HL-60 (cell line): ENCODE measurements at regions not wholly inside any gene's neighbourhood (a gene's known extent, or its start where the extent isn't known, plus 50 kb on each side); places are given as distances from the start of the nearest gene placed in this dataset.

Source experiments
- DNase-seq, 2 experiments: peaks; one replicate each; pipeline ENCODE4 v3.0.0-alpha.2; 2010 to 2020; ENCODE audit warnings: low read depth in 1 of 2, low spot score in 1 of 2
- H3K27ac ChIP-seq: fragments of 250-450 bp; sonication (Bioruptor Pico); replicated peaks from 2 replicates; pipeline ENCODE4 v1.5.1; 2020; ENCODE audit warnings: mild to moderate bottlenecking, moderate library complexity
- H3K27me3 ChIP-seq: fragments of 250-450 bp; sonication (Bioruptor Pico); 2 replicates; pipeline ENCODE4 v1.5.1; 2021; ENCODE audit warnings: mild to moderate bottlenecking, moderate library complexity; ENCODE audit not compliant: insufficient read depth, poor library complexity, severe bottlenecking
- H3K4me3 ChIP-seq: replicated peaks from 2 replicates; pipeline ENCODE4 v1.5.1; 2011; ENCODE audit warnings: mild to moderate bottlenecking, control low read depth, low read length; ENCODE audit not compliant: insufficient read depth
- GABPA ChIP-seq: IDR thresholded peaks from 2 replicates; pipeline ENCODE4 v1.6.1; 2012; ENCODE audit warnings: low read depth
- POLR2AphosphoS5 ChIP-seq: IDR thresholded peaks from 2 replicates; pipeline ENCODE4 v1.6.1; 2012; ENCODE audit warnings: low read depth
- SPI1 ChIP-seq: IDR thresholded peaks from 2 replicates; pipeline ENCODE4 v1.6.1; 2012; ENCODE audit warnings: low read depth, mild to moderate bottlenecking, borderline replicate concordance
- TF ChIP-seq, protein P1 (sequence below): IDR thresholded peaks from one replicate; pipeline ENCODE4 v1.5.1; 2011; ENCODE audit warnings: low read length, control low read depth, inconsistent platforms; ENCODE audit not compliant: insufficient read depth
- TF ChIP-seq, protein P2 (sequence below): IDR thresholded peaks from 2 replicates; pipeline ENCODE4 v1.6.1; 2012; ENCODE audit warnings: low read depth; ENCODE audit not compliant: insufficient replicate concordance

DNA sequence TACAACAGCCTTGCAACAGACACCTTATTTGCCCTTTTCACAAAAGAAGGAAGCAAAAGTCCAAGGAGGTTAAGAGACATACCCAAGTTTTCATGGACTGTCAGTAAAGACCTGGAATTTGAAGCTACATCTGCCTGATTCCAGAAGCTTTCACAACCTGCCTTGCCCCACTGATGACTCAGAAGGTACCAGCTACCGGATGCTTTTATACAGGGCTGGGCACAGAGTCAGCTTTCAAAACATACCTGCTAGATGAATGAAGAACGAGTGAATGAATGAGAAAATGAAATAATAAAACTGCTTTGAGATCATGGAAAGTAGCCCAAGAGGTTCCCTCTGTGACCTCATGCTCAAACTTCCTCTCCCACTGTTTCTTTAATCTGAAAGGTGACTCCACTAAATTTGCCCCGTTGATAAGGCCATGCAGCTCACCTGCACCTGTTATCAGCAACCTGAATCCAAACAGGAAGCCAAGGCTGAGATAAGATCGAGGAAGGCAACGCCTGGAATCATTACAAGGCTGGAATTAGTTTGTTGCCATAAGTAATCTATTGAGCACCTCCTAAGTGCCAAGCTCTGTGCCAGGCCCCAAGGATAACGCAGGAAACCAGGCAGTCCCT, 151.5 kb downstream of the WDR11 start:
- DNase-seq: no peak
- Histone ChIP-seq H3K27ac (no peak overlapping the region), H3K27me3 (no peaks in the 10 kb centered on the region), H3K4me3 (no peak overlapping the region)
- TF ChIP-seq SPI1 (no peak), POLR2AphosphoS5 (no peak), GABPA (no peak)
- TF ChIP-seq, protein P1, sequence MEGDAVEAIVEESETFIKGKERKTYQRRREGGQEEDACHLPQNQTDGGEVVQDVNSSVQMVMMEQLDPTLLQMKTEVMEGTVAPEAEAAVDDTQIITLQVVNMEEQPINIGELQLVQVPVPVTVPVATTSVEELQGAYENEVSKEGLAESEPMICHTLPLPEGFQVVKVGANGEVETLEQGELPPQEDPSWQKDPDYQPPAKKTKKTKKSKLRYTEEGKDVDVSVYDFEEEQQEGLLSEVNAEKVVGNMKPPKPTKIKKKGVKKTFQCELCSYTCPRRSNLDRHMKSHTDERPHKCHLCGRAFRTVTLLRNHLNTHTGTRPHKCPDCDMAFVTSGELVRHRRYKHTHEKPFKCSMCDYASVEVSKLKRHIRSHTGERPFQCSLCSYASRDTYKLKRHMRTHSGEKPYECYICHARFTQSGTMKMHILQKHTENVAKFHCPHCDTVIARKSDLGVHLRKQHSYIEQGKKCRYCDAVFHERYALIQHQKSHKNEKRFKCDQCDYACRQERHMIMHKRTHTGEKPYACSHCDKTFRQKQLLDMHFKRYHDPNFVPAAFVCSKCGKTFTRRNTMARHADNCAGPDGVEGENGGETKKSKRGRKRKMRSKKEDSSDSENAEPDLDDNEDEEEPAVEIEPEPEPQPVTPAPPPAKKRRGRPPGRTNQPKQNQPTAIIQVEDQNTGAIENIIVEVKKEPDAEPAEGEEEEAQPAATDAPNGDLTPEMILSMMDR: no peak
- TF ChIP-seq, protein P2, sequence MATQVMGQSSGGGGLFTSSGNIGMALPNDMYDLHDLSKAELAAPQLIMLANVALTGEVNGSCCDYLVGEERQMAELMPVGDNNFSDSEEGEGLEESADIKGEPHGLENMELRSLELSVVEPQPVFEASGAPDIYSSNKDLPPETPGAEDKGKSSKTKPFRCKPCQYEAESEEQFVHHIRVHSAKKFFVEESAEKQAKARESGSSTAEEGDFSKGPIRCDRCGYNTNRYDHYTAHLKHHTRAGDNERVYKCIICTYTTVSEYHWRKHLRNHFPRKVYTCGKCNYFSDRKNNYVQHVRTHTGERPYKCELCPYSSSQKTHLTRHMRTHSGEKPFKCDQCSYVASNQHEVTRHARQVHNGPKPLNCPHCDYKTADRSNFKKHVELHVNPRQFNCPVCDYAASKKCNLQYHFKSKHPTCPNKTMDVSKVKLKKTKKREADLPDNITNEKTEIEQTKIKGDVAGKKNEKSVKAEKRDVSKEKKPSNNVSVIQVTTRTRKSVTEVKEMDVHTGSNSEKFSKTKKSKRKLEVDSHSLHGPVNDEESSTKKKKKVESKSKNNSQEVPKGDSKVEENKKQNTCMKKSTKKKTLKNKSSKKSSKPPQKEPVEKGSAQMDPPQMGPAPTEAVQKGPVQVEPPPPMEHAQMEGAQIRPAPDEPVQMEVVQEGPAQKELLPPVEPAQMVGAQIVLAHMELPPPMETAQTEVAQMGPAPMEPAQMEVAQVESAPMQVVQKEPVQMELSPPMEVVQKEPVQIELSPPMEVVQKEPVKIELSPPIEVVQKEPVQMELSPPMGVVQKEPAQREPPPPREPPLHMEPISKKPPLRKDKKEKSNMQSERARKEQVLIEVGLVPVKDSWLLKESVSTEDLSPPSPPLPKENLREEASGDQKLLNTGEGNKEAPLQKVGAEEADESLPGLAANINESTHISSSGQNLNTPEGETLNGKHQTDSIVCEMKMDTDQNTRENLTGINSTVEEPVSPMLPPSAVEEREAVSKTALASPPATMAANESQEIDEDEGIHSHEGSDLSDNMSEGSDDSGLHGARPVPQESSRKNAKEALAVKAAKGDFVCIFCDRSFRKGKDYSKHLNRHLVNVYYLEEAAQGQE: no peak

DNA sequence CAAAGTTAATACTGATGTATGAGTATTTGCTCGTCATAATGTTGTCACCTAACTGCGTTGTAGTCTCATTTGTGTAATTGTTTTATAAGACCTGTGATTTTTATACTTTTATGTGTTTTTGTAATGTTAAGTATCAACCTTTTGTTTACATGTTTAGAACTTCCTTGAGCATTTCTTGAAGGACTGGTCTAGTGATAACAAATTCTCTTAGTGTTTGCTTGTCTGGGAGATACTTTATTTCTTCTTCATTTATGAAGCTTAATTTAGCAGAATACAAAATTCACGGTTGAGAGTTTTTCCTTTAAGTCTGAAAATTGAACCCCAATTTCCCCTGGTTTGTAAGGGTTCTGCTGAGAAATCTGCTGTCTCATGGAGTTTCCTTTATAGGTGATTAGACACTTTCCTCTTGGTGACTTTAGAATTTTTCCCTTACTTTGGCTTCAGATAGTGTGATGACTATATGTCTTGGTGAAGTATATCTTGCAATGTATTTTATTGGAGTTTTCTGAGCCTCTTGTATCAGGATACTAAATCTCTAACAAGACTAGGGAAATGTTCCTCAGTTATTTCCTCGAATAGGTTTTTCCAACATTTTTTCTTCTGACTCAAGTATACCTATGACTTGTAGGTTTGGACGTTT, 154.9 kb downstream of the WDR11 start:
- TF ChIP-seq GABPA: no peak
- no peak for TF ChIP-seq SPI1
- no peak for TF ChIP-seq POLR2AphosphoS5
- TF ChIP-seq, protein P2: no peak
- TF ChIP-seq, protein P1: no peak
- no peaks in the 10 kb centered on the region for H3K27me3 ChIP-seq
- no peak overlapping the region for H3K27ac ChIP-seq
- DNase-seq: no peak
- H3K4me3 ChIP-seq: no peak overlapping the region

DNA sequence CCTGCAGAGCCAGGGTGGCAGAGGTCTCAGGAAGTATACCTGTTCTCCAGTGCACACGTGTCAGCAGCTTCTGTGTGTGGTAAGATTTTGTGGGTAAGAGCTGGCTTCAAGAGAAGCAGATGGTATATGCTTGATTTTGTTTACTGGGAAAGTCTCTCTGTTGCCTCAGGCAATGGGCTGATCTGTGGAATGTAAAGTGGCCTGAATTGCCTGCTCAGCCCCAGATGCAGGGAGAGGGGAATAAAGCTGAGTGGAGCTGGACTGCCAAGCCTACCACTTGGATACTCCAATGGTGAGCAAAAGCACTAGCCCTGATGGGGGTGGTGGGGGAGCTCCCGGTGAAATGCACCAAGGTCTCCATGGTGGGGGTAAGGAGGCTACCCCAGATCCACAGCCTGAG, 156.1 kb downstream of the WDR11 start:
- Histone ChIP-seq H3K4me3 (no peak overlapping the region), H3K27me3 (no peaks in the 10 kb centered on the region), H3K27ac (no peak overlapping the region)
- no peak for DNase-seq
- no peak for TF ChIP-seq SPI1
- TF ChIP-seq, protein P1: no peak
- TF ChIP-seq POLR2AphosphoS5: no peak
- TF ChIP-seq GABPA: no peak
- TF ChIP-seq, protein P2: no peak
